GM21360 (cell line): ENCODE measurements at regions not wholly inside any gene's neighbourhood (a gene's known extent, or its start where the extent isn't known, plus 50 kb on each side); places are given as distances from the start of the nearest gene placed in this dataset.

Source experiments
- ATAC-seq: cut with Tn5 transposase; IDR thresholded peaks from one replicate; pipeline ENCODE4 v1.9.1; 2021; ENCODE audit warnings: mild to moderate bottlenecking, moderate library complexity; ENCODE audit not compliant: unreplicated experiment

DNA sequence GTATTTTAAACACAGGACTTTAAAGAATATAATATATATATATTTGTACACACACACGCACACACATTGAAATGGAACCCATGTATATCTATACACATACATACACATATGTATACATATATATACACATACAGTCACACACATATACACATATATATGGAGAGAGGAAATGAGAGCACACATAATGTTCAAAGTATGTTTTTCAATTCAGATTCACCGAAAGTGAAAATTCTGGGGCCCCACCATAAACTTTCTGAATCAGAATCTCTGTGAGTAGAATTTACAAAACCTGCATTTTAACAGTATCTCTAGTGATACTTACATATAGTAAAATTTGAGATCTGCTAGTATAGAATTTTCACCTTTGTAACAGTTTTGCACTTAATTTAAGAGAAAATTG is 60.4 kb upstream of the OBI1 start:
- no peak for ATAC-seq

GRCh38 chr13:78714717-78715116 is 55.8 kb upstream of the OBI1 start:
- ATAC-seq: no peak

- ATAC-seq: no peak
Measured at GRCh38 chr13:78712831-78713230, 53.9 kb upstream of the OBI1 start.

DNA sequence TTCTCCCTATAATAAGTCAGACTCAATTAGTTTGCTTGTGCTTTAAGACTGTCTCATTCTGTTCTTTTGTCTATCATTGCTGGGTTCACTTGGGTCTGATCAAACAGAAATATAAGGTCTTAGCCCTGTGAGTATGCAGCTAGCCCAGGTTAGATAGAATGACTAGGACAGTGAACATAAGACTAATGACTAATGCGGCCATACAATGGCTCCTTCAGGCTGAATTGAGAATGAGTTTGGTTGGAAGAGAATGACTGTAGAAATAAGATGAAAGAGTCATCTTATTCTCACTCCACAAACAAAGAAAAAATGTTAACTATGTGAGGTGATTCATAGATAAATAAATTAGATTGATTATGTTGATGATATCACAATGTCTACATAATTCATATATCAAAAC is 50.1 kb upstream of the OBI1 start:
- no peak for ATAC-seq
